HUDEP-2 (cell line): ENCODE measurements at regions not wholly inside any gene's neighbourhood (a gene's known extent, or its start where the extent isn't known, plus 50 kb on each side); places are given as distances from the start of the nearest gene placed in this dataset.
A peak's percentile ranks its signal among the peaks of the same experiment; 100 is the strongest.
"Not testable (repeated sequence)": the region's sequence is repeated elsewhere in the genome, so short reads cannot be mapped to it uniquely, and the experiment has no call there.

Source experiments
- DNase-seq, 76 experiments: peaks; one replicate each; lab custom pipeline; 2025; ENCODE audit not compliant: unreplicated experiment in 76 of 76; lab: John Stamatoyannopoulos, UW

DNA sequence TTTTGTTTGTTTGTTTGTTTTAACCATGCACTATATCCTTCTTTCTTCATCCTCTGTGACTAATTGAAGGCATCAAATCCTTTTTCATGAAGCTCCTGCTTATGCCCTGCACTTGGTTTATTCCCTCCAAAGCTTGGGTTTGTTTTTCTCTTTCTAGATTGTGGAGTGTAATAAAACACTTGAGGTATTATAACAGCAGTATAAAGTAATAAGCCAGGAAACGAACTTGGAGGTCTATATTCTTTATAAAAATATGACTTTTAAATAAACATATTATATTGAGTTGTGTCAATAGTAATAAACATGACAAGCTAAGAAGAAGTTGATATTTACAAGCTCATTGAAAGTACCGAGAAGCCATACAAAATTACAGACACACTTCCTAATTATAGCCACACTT, 659.4 kb downstream of the RFPL4B start:
- no peak for DNase-seq

DNA sequence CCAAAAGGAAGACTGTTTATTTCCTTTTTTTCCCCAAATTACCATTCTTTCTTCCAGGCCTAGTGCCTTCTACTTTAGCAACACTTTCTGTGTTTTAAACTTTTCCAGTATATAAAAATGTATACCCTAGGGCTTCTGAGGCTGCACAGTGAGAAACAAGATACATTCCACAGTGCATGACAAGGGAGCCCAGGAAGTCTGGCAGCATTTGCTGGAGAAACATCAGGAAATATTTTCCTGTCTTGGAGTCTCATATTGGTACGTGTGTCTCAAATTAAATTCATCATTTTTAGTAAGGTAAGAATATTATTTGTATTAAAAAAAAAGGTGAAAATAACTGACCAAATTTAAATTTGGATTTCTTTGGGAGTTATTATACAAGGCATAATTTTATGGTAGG, 662.6 kb downstream of the RFPL4B start:
- DNase-seq = no peak

DNA sequence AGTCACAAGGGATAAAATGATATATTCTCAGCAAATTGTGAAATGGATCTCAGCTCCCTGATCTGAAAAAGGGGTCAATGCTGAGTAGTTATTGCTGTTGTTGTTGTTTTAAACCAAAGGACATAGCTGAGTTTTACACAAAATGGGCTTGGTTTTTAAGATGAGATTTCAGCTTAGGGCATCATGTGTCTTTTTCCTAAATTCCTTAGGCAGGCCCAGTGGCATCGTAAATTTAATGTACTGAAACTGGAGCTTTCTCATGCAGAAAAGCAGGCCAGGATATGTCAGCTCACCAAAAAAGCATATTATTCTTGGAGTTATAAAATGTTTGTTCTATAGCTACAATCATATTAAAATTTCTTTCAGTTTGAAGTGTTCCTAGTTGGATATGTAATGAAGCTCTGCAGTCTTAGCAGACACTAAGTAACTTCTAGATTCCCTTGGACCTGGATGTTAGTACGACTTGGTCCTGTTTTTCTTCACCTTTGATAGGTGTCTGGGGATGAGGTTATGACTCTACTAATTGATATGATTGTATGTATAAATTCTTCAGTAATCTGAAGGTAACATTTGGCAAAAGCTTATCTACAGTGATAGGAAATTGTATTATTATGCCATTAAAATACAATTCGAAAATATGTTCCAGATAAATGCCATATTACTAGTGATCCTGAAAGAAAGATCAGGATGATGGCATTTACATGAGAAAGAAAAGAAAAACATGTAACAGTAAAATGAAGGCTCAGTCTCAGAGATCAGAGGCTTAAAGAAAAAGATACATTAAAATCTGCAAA, 663.3 kb downstream of the RFPL4B start:
- DNase-seq = no peak

DNA sequence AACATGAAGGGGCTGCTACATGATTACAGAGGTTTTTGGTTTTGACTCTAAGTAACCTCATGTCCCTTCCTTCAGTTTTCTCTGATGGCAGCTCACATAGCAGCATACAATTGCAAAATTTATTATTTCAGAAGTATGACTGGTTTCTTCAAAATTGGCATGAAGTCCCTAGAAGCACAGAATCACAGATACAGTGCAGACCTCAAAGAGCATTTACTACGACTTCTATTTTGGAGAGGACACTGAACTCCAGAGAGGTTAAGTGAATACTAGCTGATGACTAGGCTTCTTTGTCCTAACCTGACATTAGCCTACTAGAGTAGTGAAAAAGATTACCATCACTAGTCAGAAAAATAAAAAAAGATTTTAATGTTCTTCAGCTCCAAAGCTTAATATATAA, 664.3 kb downstream of the RFPL4B start:
- no peak for DNase-seq

DNA sequence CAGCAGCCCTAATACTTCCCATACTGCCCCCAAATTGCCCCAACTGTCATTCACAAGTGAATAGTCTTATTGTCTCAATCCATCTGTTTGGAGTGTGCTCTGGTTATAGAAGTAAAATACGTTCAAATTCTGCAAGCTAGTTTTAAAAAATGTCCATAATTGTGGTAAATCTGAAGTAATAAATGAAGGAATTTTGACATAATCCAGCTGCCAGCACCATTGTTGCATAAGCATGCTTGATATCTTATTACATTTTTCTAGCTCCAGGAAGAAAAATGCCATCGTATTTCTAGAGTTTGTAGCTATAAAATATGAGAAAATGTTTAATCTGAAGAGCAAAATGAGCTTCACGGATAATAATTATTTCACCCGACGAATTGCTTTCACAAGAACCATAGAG, 664.7 kb downstream of the RFPL4B start:
- DNase-seq = no peak

DNA sequence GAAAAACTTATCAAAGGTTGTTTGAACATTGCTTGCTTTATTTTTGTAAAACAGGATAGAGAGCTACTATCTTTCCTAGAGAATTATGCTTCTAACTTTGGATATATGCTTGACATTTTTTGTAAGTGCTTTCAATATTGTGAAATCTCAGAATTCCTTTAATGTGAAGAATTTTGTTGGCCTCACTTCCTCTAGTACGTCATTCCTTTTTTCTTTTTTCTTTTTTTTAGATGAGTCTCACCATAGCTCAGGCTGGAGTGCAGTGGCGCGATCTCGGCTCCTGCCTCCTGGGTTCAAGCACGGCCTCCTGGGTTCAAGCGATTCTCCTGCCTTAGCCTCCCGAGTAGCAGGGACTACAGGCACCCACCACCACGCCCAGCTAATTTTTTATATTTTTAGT, 668.1 kb downstream of the RFPL4B start:
- no peak for DNase-seq

DNA sequence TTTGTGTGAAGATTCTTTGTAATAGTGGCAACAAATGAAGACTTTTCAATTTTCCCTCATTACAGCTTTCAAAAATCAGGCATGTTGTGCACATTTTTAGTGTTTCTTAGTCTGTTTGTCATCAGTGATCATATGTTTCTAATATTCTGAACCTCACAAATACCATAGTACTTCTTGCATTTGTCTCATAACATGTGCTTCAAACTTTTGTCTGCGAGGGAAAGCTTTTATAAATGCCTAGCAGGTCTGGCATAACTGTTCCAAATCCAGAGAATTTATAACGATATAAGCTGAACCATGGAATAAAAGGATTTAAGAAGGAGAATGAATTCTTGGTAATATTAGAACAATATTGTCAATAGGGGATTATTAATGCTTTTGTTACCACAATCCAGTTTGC, 670.2 kb downstream of the RFPL4B start:
- DNase-seq = no peak

DNA sequence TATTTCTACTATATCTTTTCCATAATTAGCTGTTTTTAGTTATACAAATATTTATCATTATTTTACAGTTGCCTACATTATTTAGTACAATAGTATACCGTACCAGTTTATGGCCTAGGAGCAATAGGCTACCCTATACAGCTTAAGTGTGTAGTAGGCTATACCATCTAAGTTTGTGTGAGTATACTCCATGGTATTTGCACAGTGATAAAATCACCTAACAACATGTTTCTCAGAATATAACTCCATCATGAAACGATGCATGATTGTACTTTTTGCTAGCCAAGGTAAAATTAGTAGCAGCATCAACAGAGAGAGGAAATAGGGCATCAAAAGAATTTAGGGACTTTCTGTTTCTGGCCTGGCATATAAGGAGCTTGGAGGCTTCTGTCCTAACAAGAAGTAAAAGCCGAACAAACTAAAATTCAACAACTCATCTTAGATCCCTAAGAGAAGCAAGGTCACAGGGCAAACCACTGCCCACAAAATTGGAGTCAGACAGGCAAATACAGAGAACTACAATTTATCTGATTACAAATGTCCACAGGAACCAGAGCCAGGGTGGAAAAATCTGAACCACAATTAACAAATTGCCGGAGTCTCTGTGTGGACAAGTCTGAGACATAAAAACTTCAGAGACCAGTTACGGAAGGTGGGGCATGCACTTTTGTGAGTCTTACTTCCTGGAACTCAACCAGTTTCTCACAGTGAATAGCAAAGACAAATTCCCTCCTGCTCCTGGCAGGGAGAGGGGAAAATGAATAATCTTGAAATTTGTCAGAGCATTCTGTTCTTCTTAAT, 671.4 kb downstream of the RFPL4B start:
- no peak for DNase-seq

DNA sequence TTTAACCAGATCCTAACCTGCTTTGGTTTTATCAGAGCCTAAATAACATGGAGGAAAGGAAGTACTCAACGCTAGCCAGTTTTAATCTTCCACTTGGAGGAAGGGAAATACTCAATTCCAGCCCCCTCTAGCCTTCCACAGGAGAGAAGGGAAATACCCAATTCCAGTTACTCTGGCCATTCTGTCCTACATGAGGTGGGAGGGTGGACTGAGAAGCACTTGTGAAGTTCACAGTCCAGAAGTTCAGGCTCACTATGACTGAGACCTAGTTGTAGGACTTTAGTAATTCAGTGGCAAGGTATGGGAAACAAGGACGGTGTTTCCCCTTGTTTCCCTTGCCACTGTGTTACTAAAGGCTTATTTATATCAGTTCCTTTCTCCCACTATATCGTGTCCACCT, 672.0 kb downstream of the RFPL4B start:
- DNase-seq = no peak

DNA sequence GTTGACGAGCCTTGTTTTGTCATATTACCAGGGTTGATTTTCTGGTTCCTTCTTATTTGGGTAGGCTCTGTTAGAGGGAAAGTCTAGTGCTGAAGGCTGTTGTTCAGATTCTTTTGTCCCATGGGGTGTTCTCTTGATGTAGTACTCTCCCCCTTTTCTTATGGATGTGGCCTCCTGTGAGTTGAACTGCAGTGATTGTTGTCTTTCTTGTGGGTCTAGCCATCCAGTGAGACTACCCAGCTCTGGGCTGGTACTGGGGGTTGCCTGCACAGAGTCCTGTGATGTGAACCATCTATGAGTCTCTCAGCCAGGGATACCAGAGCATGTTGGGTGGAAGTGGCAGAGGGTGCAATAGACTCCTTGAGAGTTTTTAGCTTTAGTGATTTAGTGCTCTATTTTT, 680.6 kb downstream of the RFPL4B start:
- DNase-seq = no peak

DNA sequence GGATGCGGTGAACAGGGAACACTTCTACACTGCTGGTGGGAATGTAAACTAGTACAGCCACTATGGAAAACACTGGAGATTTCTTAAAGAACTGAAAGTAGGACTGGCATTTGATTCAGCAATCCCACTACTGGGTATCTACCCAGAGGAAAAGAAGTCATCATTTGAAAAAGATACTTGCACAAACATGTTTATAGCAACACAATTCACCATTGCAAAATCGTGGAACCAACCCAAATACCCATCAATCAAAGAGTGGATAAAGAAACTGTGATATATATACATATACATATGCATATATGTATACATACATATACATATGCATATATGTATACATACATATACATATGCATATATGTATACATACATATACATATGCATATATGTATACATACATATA, 682.0 kb downstream of the RFPL4B start:
- DNase-seq = not testable (repeated sequence)

DNA sequence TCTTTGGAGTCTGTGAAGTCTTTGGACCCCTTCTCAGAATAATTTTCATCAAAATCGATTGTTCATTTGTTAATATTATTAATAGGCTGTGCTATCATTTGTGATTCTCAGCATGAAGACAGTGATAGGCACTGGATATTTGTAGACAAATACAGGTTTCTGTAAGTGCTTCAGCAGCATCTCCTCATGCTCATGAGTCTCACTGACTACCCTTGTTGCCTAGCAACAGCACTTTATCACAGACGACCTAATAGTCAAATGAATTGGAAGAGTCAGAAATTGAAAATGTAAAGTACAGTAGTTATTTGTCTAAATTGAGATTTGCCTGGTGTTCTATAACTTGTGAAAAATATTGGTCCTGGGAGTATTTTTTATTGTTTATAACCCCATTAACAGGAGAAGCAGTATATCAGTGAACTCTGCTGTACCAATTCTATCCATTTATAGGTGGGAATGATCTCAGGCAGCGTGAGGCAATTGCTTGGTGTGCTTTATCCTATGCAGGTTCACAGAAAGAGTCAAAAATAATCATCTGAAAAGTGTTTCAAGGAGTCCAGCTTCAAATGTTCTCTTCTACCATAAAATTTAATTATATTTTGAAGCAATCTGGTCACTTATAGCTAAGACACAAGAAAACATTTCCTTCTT, 684.6 kb downstream of the RFPL4B start:
- DNase-seq = no peak

DNA sequence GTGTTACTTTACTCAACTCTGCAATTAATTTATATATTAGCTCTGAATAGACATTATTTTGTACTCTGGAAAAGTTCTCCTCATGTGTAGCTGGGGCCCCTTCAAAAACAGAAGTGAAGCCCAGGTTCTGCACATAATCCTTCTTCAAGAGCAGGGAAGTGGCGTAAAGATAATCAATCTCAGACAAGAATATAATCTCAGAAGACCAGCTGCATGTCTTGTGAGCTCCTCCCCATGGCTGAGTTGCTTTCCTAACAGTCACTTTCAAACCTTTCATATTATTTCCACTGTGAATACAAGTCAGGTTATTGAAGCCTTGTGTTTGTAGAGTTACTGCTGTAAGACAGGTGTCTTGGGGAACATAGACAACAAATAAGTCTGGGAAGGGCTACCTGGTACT, 691.9 kb downstream of the RFPL4B start:
- DNase-seq = peak in 9 of 76 experiments; percentile 4 to 54 (median 23)

DNA sequence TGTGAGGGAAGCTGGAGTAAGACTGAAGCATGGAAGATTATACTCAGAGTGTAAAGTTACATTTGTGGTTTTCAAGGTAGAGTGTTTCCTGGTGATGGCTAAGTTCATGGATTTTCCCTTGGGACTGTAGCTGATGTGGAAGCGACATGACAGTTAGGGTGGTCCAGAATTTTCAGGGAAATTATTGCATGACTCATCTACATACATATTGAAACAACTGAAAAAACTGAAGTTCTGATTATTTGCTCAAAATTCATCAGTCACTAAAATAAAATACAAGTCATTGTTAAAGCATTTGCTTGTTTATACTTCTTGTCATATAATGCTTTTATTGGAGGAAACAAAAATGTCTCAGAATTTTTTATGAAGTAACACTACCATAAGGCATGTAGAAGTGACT, 700.0 kb downstream of the RFPL4B start:
- DNase-seq = no peak

DNA sequence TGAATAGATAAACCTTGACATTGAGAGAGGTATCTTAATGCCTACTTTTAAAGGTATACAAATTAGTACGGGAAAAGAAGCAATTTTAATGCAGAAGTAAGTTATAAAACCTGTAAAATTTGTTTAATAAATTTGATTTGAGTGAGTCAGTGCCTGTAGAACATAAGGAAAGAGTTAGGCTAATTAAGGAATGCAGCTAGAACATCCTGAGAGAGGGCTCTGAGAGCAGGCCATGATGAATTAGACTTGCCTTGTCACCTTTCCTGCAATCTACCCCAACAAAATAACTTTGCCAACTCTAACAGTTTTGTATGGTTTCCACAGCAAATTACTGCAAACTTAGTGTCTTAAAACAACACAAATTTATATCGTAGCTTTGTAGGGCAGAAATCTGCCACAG, 700.8 kb downstream of the RFPL4B start:
- no peak for DNase-seq

DNA sequence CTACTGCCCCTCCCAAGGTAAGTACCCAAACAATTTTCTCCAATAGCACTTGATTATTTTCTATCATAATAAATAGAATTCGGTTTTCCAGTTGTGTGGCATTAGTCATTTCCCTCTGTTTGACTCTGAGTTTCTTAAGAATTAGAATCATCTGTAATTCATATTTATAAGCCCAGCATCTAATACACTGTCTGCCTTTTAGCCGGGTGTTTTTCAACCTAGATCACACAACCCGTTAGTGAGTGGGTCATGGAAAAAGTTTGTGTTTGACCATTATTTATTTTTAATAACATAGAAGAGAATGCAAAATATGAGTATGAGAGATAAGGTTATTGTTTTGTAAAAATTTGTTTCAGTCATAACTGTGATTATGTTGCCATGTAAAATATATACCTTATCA, 701.6 kb downstream of the RFPL4B start:
- DNase-seq = no peak

DNA sequence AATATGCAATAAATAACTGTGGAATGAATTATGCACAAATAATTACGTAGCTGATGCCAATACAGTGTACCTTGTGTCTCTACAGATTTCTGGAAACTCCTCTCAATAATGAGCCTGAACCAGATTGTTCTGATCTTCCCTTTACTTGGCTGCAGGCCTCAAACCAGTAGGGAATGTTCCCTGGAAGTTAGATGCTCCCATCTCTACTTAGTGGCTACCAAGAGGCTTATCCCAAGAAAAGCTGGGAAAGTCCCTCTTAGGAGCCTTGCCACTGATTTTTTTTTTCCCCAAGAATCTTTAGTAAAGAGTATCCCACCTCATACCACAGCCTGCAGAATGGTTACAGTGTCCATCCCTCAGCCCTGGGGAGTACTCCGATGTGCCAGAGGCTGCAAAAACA, 702.1 kb downstream of the RFPL4B start:
- no peak for DNase-seq

DNA sequence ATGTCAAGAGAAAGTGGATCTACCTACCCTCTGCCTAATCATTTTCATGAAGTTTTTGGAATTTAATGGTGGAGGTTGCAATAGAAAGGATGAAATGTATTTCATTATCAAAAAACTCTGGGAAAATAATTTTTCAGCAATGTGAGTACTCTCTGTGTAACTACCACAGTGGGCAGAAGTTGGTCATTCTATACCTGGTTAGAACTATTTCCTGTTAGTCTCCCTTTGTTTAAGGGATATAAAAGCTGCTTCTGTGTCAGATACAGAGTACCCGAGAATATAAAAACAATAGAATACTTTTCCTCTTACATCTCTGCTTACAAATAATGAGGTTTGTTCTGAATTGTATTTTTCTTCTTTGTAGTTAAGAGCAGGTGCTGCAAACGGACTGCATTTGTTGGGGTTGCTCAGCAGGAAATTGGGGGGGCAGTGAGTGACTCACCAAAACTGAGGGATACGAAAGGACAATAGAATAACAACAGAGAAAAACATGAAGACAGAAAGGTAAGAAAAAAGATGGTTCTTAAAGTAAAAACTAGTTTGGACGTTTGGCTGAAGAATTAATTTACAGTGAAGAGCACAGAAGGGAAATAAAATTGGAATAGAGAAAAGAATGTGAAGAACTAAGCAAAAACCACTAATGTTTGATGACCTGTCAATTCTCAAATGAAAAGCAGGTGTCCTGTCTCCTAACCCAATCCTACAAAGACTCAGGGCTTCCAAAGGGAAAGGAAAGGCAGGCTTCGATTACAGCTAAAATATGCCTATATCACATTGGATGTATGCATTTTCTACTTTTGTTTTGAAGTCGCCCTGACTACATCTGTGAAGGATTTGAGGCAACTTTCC, 703.1 kb downstream of the RFPL4B start:
- DNase-seq = no peak

DNA sequence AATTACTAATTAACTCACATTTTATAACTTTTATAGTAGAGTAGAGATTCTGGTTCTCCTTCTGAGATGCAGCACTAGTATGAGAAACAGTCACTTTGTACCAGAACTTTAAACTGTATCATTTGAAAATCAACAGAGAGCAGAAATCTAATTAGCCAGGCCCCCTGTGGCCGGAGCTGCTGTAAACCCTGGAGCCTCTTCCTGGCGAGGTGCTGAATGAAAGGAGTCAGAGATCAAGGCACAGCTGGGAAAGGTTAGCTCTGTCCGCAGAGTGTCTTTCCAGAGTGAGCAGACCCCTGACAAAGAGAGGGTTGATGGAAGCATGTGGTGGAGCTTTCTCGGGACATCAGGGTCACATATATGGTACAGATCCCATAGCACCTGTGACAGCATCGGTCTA, 703.8 kb downstream of the RFPL4B start:
- DNase-seq = no peak

DNA sequence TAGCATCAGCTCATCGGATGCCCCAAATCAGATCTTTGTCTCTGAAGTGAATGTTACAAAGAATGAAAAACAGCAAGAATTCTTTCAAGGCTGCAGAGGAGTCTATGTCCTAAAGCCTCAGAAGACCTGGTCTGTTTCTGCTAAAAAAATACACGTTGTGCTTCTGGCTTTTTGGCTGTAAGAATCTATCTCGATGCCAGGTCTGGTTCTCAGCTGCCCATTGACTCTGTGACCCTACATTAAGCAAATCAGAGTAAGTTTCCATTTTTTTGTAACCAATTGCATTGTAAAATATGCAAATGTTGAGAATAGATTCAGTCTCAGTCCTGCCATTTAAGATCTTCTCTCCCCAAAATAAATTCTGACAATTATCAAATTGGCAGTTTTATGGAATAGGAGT, 705.4 kb downstream of the RFPL4B start:
- DNase-seq = no peak

DNA sequence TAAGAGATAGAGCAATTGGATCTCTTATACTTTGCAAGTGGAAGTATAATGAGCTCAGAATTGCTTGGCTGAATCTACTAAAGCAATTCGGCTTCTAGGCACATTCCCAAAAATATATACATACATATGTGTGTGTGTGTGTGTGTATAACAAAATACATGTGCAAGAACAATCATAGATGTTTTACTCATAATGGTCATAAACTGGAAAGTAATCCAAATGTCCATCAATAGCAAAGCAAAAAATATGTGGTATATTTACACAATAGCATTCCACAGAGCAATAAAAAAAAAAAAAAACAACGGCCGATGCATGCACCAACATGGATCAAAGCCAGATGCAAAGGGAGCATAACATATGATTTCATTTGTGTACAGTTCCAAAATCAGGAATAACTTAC, 707.9 kb downstream of the RFPL4B start:
- no peak for DNase-seq
